NCI-H2196 treated with DMSO at 0.1 percent for 48 hours (cell line): ENCODE measurements at regions not wholly inside any gene's neighbourhood (a gene's known extent, or its start where the extent isn't known, plus 50 kb on each side); places are given as distances from the start of the nearest gene placed in this dataset.
"Not testable (repeated sequence)": the region's sequence is repeated elsewhere in the genome, so short reads cannot be mapped to it uniquely, and the experiment has no call there.

ENCODE experiments used
- DNase-seq: peaks from one replicate; lab custom pipeline; 2025; ENCODE audit not compliant: unreplicated experiment; lab: John Stamatoyannopoulos, UW

- no peak for DNase-seq
Measured at GRCh38 chr10:44013981-44014380, 365.3 kb upstream of the ZNF32 start.

DNA sequence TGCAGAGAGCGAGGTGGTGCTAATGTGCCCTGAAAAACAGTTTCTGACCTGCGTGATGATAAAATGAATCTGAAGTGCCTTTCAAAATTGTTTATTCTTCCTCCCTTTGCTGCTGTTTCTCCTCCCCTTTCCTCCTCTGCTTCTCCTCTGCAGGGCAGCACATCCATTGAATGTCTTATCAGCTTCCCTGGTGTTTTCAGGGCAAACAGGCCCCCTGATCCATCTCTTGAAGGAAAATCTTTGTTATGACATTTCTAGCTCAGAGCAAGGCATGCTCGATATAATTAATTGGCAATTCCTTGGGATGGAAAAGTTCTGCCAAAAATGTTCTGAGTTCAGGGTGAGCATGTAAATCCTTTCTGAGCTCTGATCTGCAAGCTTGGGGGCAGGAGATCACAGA lies 364.2 kb upstream of the ZNF32 start:
- DNase-seq: no peak

- DNase-seq: no peak
Measured at GRCh38 chr10:44011603-44011981, 362.9 kb upstream of the ZNF32 start.

DNA sequence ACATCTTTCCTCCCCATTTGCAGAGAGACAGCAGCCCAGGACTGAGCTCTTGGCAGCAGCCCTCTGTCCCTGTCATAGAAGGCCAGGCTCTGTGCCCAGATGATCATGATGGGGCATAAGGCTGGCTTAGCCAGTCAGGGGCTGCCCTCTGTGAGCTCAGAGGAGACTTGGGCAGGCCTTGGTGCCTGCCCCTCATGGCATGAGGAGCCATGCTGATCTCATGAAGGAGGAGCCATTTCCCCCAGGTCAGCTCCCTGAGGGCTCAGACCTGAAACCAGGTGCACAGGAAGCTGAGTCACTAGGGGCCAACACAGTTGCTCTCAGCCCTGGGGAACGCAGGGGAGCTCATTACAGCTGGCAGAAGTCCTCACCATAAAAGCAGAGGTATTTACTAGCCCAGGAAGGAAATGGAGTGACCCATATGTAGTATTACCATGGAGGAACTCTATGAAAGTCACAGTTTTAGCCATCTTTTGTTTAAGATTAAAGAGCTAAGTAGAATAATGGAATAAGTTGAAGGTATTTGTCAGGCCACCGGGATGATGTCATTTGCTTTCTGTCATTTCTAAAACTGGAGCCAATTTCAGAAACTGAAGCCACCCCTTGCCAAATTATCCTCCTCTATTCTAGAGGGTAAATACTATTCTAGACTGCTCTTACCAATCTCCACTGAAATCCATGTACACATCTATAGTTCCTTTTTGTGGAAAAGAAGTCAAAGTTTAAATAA lies 362.4 kb upstream of the ZNF32 start:
- no peak for DNase-seq

GRCh38 chr10:44009891-44010632 lies 361.4 kb upstream of the ZNF32 start:
- no peak for DNase-seq

DNA sequence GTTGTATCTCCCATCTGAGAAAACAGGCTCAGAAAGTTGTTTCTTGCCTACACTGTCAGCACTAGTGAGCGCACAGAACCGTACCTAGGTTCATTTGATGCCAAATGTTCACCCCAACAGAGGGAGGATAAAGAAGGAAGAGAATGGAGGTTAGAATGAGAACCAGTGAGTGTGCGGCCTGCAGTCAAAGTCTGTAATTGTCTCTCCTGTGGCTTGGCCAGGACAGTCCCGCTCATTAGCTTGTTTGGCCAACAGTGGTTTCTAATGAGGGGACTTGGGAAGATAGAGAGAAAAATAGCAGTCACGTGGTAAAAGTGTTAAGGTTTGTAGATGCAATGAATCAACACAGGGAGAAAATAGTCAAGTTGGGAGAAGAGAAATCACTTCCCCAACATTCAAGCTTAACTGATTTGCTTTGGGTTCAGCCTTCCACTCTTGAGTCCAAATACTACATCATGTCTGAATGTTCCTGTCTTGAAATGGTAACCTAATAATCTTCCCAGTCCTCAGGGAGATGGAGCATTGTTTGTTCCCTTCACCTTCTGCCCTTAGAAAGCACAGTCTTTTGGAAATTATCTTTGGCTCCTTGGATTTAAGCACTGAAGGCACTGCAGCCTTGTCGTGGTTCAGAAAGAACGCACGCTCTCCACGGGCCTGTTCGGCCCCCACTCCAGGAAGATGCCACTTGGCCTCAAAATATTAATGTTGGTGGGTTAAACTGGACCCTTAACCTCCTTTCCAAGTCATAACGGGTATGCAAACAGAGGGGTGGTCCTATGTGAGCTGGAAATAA lies 360.4 kb upstream of the ZNF32 start:
- DNase-seq: no peak

GRCh38 chr10:44008270-44008916 lies 359.7 kb upstream of the ZNF32 start:
- no peak for DNase-seq

- no peak for DNase-seq
Measured at GRCh38 chr10:44006771-44007170, 358.1 kb upstream of the ZNF32 start.

DNA sequence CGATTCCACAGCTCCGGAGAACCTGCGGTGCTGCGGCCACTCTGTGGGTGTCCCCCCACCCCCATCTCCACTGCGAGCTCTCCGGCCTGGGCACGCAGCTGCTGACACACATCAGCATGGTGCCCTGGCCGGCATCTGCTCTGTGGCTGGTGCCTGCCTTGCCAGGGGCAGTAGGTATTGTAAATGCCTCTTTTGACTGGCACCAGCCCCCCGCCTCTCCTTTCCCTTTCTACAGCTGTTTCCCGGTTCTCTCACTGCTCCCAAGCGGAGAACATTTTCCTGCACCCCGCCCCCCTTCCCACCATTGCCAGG lies 357.1 kb upstream of the ZNF32 start:
- no peak for DNase-seq

DNA sequence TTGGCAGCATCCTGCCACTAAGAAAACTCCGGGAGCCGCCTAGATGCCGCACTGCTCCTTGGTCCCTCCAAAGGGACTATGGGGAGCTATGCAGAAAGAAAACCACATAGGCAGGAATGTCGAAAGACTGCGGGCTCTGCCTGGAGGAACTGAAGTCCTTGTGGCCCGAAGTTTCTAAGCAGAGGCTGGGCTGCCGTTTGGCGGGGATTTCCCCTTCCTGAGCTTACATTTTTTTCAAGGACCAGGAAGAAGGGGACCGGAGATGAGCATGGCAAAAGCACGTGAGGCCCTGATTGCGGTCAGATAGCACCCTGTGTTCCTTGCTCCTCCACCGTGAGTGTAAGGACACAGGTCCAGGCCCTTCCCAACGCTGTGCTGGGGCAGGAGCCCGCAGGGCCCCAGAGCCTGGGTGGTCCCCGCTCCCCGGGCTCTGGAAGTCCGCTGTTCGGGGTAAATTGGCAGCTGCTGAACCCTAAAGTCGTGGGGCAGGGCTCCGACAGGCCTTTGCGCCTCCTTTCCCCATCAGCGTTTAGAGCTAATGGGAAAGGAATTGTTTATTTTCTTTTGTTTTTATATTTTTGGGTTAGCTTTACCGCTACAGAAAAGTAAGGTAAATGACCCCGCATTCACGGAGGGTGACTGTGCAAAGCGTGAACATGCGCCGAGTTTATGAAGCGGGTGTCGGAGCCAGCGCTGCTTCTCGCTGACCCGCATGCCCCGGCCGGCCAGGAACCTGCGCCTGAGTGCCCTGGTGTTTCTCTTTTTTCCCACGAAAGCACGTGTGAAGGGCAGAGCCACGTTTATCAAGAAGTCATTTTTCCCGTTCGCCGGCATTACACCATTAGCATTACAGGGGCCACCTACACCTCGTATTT lies 356.5 kb upstream of the ZNF32 start:
- DNase-seq: no peak

DNA sequence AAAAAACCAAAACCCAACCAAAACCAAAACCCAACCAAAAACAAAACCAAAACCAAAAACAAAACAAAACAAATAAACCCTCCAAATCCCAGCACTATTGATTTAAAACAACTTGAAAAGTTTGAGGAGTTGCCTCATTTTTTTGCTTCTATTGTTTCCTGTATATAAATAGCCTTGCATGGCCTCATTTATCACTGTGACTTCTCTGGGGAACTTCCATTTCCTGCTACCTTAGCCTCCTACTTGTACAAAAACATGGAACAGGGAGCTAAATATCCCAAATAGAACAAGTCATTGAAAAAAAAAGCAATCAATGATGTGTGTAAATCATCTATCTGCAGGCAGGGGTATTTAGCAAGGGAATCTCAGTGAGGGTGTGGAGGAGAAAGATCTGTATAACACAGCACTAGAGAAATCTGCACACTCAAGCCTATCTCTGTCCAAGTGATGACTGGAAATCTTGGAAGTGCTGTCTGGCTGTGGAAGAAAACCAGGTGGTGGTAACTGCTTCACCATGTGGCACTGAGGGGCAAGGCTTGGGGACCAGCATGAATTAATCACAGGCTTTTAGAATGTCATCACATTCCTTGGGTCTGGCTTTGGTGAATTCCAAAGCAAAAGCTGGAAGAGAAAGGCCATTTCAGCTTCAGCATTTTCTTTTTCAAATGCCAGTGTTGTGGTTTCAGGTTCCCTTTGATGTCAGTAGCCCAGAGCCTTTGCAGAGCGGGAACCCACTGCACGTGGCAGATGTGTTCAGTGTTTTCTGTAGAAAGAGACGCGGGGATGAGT lies 349.5 kb upstream of the ZNF32 start:
- no peak for DNase-seq

DNA sequence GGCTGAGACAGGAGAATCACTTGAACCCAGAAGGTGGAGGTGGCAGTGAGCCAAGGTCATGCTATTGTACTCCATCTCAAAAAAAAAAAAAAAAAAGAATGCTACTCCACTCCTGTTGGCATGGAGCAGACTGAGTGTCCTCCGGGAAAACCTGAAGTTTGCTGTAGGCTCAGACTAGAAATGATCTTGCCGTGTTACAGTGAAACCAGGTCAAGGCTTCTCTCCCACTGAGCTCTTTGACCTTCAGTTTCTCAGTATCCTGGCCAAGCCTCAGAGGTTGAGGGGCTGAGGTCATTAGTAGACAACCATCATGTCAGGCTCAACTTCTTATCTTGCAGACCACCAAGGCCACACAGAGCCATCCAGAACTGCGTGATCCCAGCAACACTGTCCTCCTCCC lies 348.6 kb upstream of the ZNF32 start:
- DNase-seq: no peak

DNA sequence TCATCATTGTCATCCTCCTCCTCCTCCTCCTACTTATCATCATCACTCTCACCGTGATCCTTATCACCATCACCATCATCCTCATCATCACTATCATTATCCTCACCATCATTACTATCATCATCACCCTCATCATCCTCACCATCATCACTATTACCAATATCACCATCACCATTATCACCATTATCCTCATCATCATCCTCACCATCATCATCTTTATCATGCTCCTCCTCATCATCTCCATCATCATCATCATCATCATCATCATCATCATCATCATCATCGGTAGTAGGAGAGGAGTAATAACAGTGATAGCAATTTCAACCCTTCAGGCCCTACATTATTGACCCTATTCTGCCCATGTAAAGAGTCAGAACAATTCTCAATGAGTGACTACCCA lies 345.9 kb upstream of the ZNF32 start:
- no peak for DNase-seq

DNA sequence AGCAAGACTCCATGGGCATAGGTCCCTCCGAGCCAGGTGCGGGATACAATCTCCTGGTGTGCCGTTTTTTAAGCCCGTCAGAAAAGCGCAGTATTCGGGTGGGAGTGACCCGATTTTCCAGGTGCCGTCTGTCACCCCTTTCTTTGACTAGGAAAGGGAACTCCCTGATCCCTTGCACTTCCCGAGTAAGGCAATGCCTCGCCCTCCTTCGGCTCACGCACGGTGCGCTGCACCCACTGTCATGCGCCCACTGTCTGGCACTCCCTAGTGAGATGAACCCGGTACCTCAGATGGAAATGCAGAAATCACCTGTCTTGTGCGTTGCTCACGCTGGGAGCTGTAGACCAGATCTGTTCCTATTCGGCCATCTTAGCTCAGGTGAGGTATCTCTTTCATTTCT lies 344.1 kb upstream of the ZNF32 start:
- not testable (repeated sequence) for DNase-seq

DNA sequence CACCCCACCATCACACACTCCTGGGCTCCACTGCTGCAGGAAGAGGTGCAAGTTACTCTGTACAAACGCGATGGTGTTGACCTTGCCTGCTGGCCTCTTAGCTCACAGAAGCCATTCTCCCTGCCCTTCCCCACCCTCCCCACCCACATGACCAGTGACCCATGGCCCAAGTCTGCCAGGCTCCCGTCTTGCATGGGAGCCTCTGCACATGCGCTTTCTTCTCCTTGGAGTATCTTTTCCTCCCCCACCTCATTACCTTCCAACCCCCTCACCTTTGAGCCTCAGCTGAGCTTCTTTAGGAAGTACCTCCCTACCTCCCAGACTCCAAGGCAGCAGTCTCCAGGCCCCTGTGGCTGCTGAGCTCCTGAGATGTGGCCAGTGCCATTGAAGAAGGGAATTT lies 337.7 kb upstream of the ZNF32 start:
- DNase-seq: no peak

- DNase-seq: no peak
Measured at GRCh38 chr10:43985941-43986340, 337.3 kb upstream of the ZNF32 start.

DNA sequence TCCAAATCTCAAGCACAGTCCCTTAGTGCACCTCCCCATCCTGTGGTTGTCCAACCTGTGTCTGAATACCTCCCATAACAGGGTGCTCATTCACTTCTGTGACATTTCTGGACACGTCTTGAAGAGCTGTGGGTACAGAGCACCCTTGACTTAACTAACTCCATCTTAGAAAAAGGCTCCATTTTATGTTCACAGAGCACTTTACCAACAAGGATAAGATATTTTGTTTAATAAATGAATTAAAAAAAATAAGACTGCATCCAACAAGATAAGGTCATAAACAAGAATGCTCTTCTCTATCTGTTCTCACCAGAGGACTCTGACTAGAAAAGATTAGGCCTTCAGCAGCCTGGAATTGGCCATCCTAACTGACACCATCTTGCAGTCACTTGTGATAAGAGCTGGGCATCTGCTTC lies 335.2 kb upstream of the ZNF32 start:
- no peak for DNase-seq

GRCh38 chr10:43983405-43983804 lies 334.7 kb upstream of the ZNF32 start:
- DNase-seq: no peak

GRCh38 chr10:43982250-43982649 lies 333.6 kb upstream of the ZNF32 start:
- no peak for DNase-seq

DNA sequence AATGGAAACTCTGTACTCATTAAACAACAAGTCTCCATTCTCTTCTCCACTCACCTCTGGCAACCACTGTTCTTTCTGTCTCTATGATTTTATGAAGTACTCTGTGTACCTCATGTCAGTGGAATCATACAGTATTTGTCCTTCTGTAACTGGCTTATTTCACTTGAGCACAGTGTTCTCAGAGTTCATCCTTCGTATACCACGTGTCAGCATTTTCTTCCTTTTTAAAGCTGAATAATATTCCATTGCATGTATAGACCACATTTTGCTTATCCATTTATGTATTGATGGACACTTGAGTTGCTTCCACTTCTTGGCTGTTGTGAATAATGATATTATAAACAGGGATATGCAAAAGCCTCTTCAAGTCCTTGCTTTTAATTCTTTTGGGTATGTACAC lies 333.0 kb upstream of the ZNF32 start:
- no peak for DNase-seq
